ENCODE measurements at regions not wholly inside any gene's neighbourhood (a gene's known extent, or its start where the extent isn't known, plus 50 kb on each side); places are given as distances from the start of the nearest gene placed in this dataset.

DNA sequence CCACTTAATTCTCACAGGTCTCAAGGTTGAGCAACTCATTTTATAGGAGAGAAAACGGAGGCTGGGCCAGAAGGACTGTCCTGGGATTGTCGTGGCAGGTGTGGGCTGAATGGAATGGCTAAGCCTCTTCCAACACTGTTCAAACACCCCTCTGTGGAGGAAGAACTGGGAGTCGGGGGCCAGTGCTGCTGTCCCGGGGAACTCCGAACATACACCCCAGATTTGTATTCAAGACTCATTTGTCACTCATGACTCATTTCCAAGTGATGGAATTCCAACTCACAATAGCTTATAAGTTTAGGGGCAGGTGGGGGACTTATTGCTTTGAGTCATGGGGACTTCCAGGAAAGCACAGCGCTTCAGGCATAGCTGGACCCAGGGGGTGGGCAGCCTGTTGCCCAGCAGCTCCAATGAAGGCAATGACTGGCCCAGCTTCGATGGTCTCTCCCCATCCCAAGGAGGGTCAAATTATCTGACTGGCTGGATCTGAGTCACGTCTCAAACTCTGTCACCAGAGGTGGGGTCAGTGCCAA lies 72.5 kb downstream of the TM2D3 start:
- intact Hi-C loops (cut with micrococcal nuclease; ENCODE audit: unreplicated experiment), result loop anchor here (5.0 kb wide), 1 partner anchor 77 kb away; no protein-coding TSS in a partner anchor
- no TSS peak for BruUV-seq (replicated peaks)
- H3K79me2 ChIP-seq (ENCODE audit: insufficient read depth, low read length), result no peaks in the 10 kb centered on the region
- ChIA-PET POLR2A (interaction anchor here (1.4 kb wide), 1 partner anchor 52 kb away, joined by 3 read pairs; no protein-coding TSS in a partner anchor), CTCF (ENCODE audit: low intra/inter-chr PET ratio, low total read pairs) (interaction anchor here (0.6 kb wide), 1 partner anchor 280 kb away, joined by 3 read pairs; no protein-coding TSS in a partner anchor)
- H3K36me3 ChIP-seq (replicated peaks in 1 of 2; ENCODE audit: control insufficient read depth in 1 of 2, insufficient read depth in 2 of 2, low read length in 2 of 2), result no peaks in the 10 kb centered on the region
- H3K9me3 ChIP-seq (ENCODE audit: low read length), result no peaks in the 10 kb centered on the region
- peaks cover 0 to 10% of the 10 kb centered on the region in 2 experiments for H3K27me3 ChIP-seq (ENCODE audit: control insufficient read depth in 1 of 2, insufficient read depth in 2 of 2, low read length in 2 of 2)
- 31% methylated on average over 8 of the region's 8 CpGs for WGBS (ENCODE audit: low lambda C conversion rate)
- H3K4me1 ChIP-seq (ENCODE audit: insufficient read depth, low read length), result peaks cover 17% of the 10 kb centered on the region; the same call in 1 of the 2 replicates
- in situ Hi-C loops (cut with HindIII; ENCODE audit: extremely low pct_ligation_motif_present, low pct_unique_long_range_greater_than_20kb), result loop anchor here (5.0 kb wide), 1 partner anchor 37 kb away; no protein-coding TSS in a partner anchor
- no peak for ATAC-seq
- no peak for TF ChIP-seq ZNF577 (CRISPR knock-in tag; IDR thresholded peaks at IDR 0.05; ENCODE audit: borderline replicate concordance, low read depth)
- no peak for TF ChIP-seq ZSCAN29 (CRISPR knock-in tag; conservative IDR thresholded peaks at IDR 0.05)
- no peak for TF ChIP-seq ZFP90 (CRISPR knock-in tag; IDR thresholded peaks at IDR 0.05; ENCODE audit: borderline replicate concordance)
- no peak for TF ChIP-seq FLYWCH1 (CRISPR knock-in tag; IDR thresholded peaks at IDR 0.05)
- no peak for TF ChIP-seq MAX (IDR thresholded peaks at IDR 0.05)
- TF ChIP-seq KMT2B (CRISPR knock-in tag; IDR thresholded peaks at IDR 0.05), result no peak
- TF ChIP-seq DPF2 (CRISPR knock-in tag; IDR thresholded peaks at IDR 0.05; ENCODE audit: borderline replicate concordance, low read depth), result no peak
- TF ChIP-seq SRY (CRISPR knock-in tag; IDR thresholded peaks at IDR 0.05), result no peak
- no peak for TF ChIP-seq ZSCAN31 (CRISPR knock-in tag; IDR thresholded peaks at IDR 0.05; ENCODE audit: low read depth)
- no peak for TF ChIP-seq MIER3 (CRISPR knock-in tag; IDR thresholded peaks at IDR 0.05; ENCODE audit: borderline replicate concordance)
- TF ChIP-seq ZNF24 (IDR thresholded peaks at IDR 0.05), result no peak
- TF ChIP-seq TCF12 (IDR thresholded peaks at IDR 0.05), result no peak
- TF ChIP-seq TCF12 (CRISPR knock-in tag; IDR thresholded peaks at IDR 0.05), result no peak
- TF ChIP-seq CREB3 (CRISPR knock-in tag; IDR thresholded peaks at IDR 0.05), result no peak
- no peak for TF ChIP-seq ZNF782 (CRISPR knock-in tag; IDR thresholded peaks at IDR 0.05; ENCODE audit: borderline replicate concordance)
- TF ChIP-seq SCMH1 (CRISPR knock-in tag; IDR thresholded peaks at IDR 0.05; ENCODE audit: borderline replicate concordance), result no peak
- TF ChIP-seq ZNF883 (CRISPR knock-in tag; IDR thresholded peaks at IDR 0.05; ENCODE audit: not compliant biosample characterization), result no peak
- no peak for TF ChIP-seq NFE2L1 (CRISPR knock-in tag; IDR thresholded peaks at IDR 0.05; ENCODE audit: borderline replicate concordance)
- TF ChIP-seq WIZ (CRISPR knock-in tag; IDR thresholded peaks at IDR 0.05), result no peak
- TF ChIP-seq SMC3 (IDR thresholded peaks at IDR 0.05; ENCODE audit: low read length), result no peak
- no peak for TF ChIP-seq ZNF614 (CRISPR knock-in tag; IDR thresholded peaks at IDR 0.05; ENCODE audit: borderline replicate concordance)
- no peak overlapping the region for H3K4me3 ChIP-seq (replicated peaks in 1 of 3; ENCODE audit: insufficient read depth in 1 of 3, low read depth in 2 of 3, low read length in 3 of 3)
- H4K20me1 ChIP-seq (ENCODE audit: insufficient read depth, low read length), result no peaks in the 10 kb centered on the region
- H3K9ac ChIP-seq (ENCODE audit: insufficient read depth, low read depth, low read length), result no peak overlapping the region
- no peak for FAIRE-seq
- no peak overlapping the region for H2AFZ ChIP-seq (ENCODE audit: low read length)
- H3K4me2 ChIP-seq (ENCODE audit: low read depth, low read length), result peak overlapping the region; percentile 29; the same call in 1 of the 2 replicates
- no peak overlapping the region for H3K27ac ChIP-seq (ENCODE audit: extremely low read length, insufficient read depth, low read length)
- DNase-seq (ENCODE audit: low spot score), result no peak
